IMR-90 (cell line): ENCODE measurements at regions not wholly inside any gene's neighbourhood (a gene's known extent, or its start where the extent isn't known, plus 50 kb on each side); places are given as distances from the start of the nearest gene placed in this dataset.

Source experiments
- ATAC-seq: fragments of 200-7000 bp; cut with Tn5 transposase; 2 replicates; pipeline ENCODE4 v1.9.1; 2020; ENCODE audit warnings: low read depth, mild to moderate bottlenecking, moderate library complexity
- BruUV-seq: library from RNA; stranded (reverse); fragments of 400-500 nt; replicated peaks from 2 replicates; lab custom pipeline; 2021; lab: Mats Ljungman, UMichigan
- CTCF ChIA-PET: fragments of 300-600 bp; formaldehyde crosslinking; extraction: SDS; loops from one replicate; lab custom pipeline; 2021; ENCODE audit warnings: antibody characterized with exemption; lab: Yijun Ruan, JAX
- POLR2A ChIA-PET: fragments of 300-600 bp; sonication (Branson Sonifier 250); formaldehyde crosslinking; loops from one replicate; lab custom pipeline; 2022; ENCODE audit warnings: antibody characterized with exemption; ENCODE audit not compliant: unreplicated experiment; lab: Charles Lee
- DNase-seq: peaks from one replicate; pipeline ENCODE4 v3.0.0; 2013
- H2AFZ ChIP-seq: replicated peaks from 2 replicates; pipeline ENCODE3; 2013; ENCODE audit warnings: low read length, mild to moderate bottlenecking; ENCODE audit not compliant: poor library complexity
- H2AK5ac ChIP-seq: 2 replicates; pipeline ENCODE4 v1.6.1; 2013; ENCODE audit warnings: low read depth, low read length, inconsistent platforms
- H2AK9ac ChIP-seq: replicated peaks from 2 replicates; pipeline ENCODE3; 2013; ENCODE audit warnings: mild to moderate bottlenecking, low read depth, low read length, moderate library complexity; ENCODE audit not compliant: poor library complexity
- H2BK120ac ChIP-seq: 2 replicates; pipeline ENCODE4 v1.6.1; 2013; ENCODE audit warnings: low read depth, low read length, inconsistent platforms
- H2BK15ac ChIP-seq: 3 replicates; pipeline ENCODE4 v1.6.1; 2013; ENCODE audit warnings: low read depth, low read length, inconsistent platforms
- H2BK20ac ChIP-seq: 2 replicates; pipeline ENCODE4 v1.6.1; 2013; ENCODE audit warnings: low read depth, mild to moderate bottlenecking, inconsistent platforms, low read length, moderate library complexity
- H2BK5ac ChIP-seq: 2 replicates; pipeline ENCODE4 v1.6.1; 2013; ENCODE audit warnings: mild to moderate bottlenecking, low read depth, low read length, inconsistent platforms; ENCODE audit not compliant: poor library complexity, severe bottlenecking
- H3K14ac ChIP-seq: replicated peaks from 2 replicates; pipeline ENCODE4 v1.6.1; 2013; ENCODE audit warnings: low read depth, low read length, inconsistent platforms
- H3K18ac ChIP-seq: 2 replicates; pipeline ENCODE4 v1.6.1; 2013; ENCODE audit warnings: low read depth, low read length, control low read depth
- H3K23ac ChIP-seq: 2 replicates; pipeline ENCODE4 v1.6.1; 2013; ENCODE audit warnings: low read depth, low read length, inconsistent platforms
- H3K27ac ChIP-seq: 2 replicates; pipeline ENCODE4 v1.5.1; 2013; ENCODE audit warnings: mild to moderate bottlenecking, control low read depth, low read length; ENCODE audit not compliant: insufficient read depth
- H3K27me3 ChIP-seq: 2 replicates; pipeline ENCODE4 v1.6.1; 2013; ENCODE audit warnings: low read length; ENCODE audit not compliant: control insufficient read depth, insufficient read depth
- H3K36me3 ChIP-seq: 2 replicates; pipeline ENCODE4 v1.6.1; 2013; ENCODE audit warnings: low read length, mixed read lengths; ENCODE audit not compliant: control insufficient read depth, insufficient read depth
- H3K4ac ChIP-seq: 2 replicates; pipeline ENCODE4 v1.6.1; 2013; ENCODE audit warnings: low read depth, low read length, inconsistent platforms
- H3K4me1 ChIP-seq: 2 replicates; pipeline ENCODE4 v1.6.1; 2013; ENCODE audit warnings: low read length, mixed read lengths; ENCODE audit not compliant: control insufficient read depth, insufficient read depth
- H3K4me2 ChIP-seq: 2 replicates; pipeline ENCODE4 v1.6.1; 2013; ENCODE audit warnings: low read depth, mild to moderate bottlenecking, control low read depth, low read length, moderate library complexity
- H3K4me3 ChIP-seq: 2 replicates; pipeline ENCODE4 v1.5.1; 2013; ENCODE audit warnings: low read depth, mild to moderate bottlenecking, control low read depth, low read length, moderate library complexity; ENCODE audit not compliant: insufficient read depth
- H3K56ac ChIP-seq: 2 replicates; pipeline ENCODE4 v1.6.1; 2013; ENCODE audit warnings: low read length, inconsistent platforms; ENCODE audit not compliant: insufficient read depth; ENCODE audit errors: extremely low read depth
- H3K79me1 ChIP-seq, 2 experiments: 2 replicates each; pipeline ENCODE4 v1.6.1; 2013; ENCODE audit warnings: low read length in 2 of 2, inconsistent platforms in 1 of 2, low read depth in 1 of 2
- H3K9ac ChIP-seq: 2 replicates; pipeline ENCODE4 v1.6.1; 2013; ENCODE audit warnings: low read depth, low read length, control low read depth
- H3K9me1 ChIP-seq: 2 replicates; pipeline ENCODE4 v1.6.1; 2013; ENCODE audit warnings: low read length, inconsistent platforms; ENCODE audit not compliant: insufficient read depth
- H3K9me3 ChIP-seq: 2 replicates; pipeline ENCODE4 v1.6.1; 2013; ENCODE audit warnings: low read length; ENCODE audit not compliant: control insufficient read depth, insufficient read depth
- H4K20me1 ChIP-seq: 2 replicates; pipeline ENCODE4 v1.6.1; 2013; ENCODE audit warnings: low read length, inconsistent platforms; ENCODE audit not compliant: insufficient read depth
- H4K5ac ChIP-seq: 2 replicates; pipeline ENCODE4 v1.6.1; 2013; ENCODE audit warnings: mild to moderate bottlenecking, low read depth, low read length, control low read depth
- H4K8ac ChIP-seq, 2 experiments: 2 replicates each; pipeline ENCODE4 v1.6.1; 2013; ENCODE audit warnings: low read depth in 2 of 2, low read length in 2 of 2, control low read depth in 1 of 2, inconsistent platforms in 1 of 2
- H4K91ac ChIP-seq: 2 replicates; pipeline ENCODE4 v1.6.1; 2013; ENCODE audit warnings: low read depth, low read length, inconsistent platforms; ENCODE audit not compliant: insufficient read depth
- BHLHE40 ChIP-seq: fragments of 150-350 bp; IDR thresholded peaks from 2 replicates; pipeline ENCODE4 v1.6.1; 2016; ENCODE audit warnings: mild to moderate bottlenecking, low read depth, low read length
- CEBPB ChIP-seq: IDR thresholded peaks from 2 replicates; pipeline ENCODE4 v1.6.1; 2012; ENCODE audit warnings: low read depth, low read length, improper control_type of control experiment
- CHD1 ChIP-seq: IDR thresholded peaks from 2 replicates; pipeline ENCODE4 v1.6.1; 2012; ENCODE audit warnings: low read depth, low read length, improper control_type of control experiment
- CTCF ChIP-seq: conservative IDR thresholded peaks from 2 replicates; pipeline ENCODE4 v1.5.1; 2012; ENCODE audit warnings: mild to moderate bottlenecking, low read depth, low read length, improper control_type of control experiment
- ELK1 ChIP-seq: fragments of 150-350 bp; IDR thresholded peaks from 2 replicates; pipeline ENCODE4 v1.6.1; 2016; ENCODE audit warnings: low read depth, mild to moderate bottlenecking, low read length, moderate library complexity, borderline replicate concordance
- FOS ChIP-seq: fragments of 150-350 bp; IDR thresholded peaks from 2 replicates; pipeline ENCODE4 v1.6.1; 2016; ENCODE audit warnings: low read depth, low read length
- MAFK ChIP-seq: IDR thresholded peaks from 2 replicates; pipeline ENCODE4 v1.6.1; 2012; ENCODE audit warnings: low read depth, low read length, improper control_type of control experiment
- MXI1 ChIP-seq: IDR thresholded peaks from 2 replicates; pipeline ENCODE4 v1.6.1; 2012; ENCODE audit warnings: low read depth, mild to moderate bottlenecking, low read length, moderate library complexity, borderline replicate concordance
- NFE2L2 ChIP-seq: fragments of 150-350 bp; IDR thresholded peaks from 2 replicates; pipeline ENCODE4 v1.6.1; 2016; ENCODE audit warnings: low read depth, mild to moderate bottlenecking, low read length
- POLR2A ChIP-seq: IDR thresholded peaks from 2 replicates; pipeline ENCODE4 v1.6.1; 2012; ENCODE audit warnings: mild to moderate bottlenecking, low read depth, low read length
- RAD21 ChIP-seq: IDR thresholded peaks from 2 replicates; pipeline ENCODE4 v1.6.1; 2012; ENCODE audit warnings: low read length, improper control_type of control experiment
- RCOR1 ChIP-seq: IDR thresholded peaks from 2 replicates; pipeline ENCODE4 v1.6.1; 2012; ENCODE audit warnings: mild to moderate bottlenecking, low read length, improper control_type of control experiment; ENCODE audit not compliant: insufficient replicate concordance
- SMC3 ChIP-seq: fragments of 150-350 bp; IDR thresholded peaks from 2 replicates; pipeline ENCODE4 v1.6.1; 2016; ENCODE audit warnings: low read depth, mild to moderate bottlenecking, antibody characterized with exemption, low read length, moderate library complexity
- USF2 ChIP-seq: fragments of 150-350 bp; IDR thresholded peaks from 2 replicates; pipeline ENCODE4 v1.6.1; 2017; ENCODE audit warnings: mild to moderate bottlenecking, antibody characterized with exemption, low read length, low read depth
- dilution Hi-C: fragments of 300-500 bp; cut with HindIII; formaldehyde crosslinking; loops from one replicate; pipeline ENCODE4 v1.14.3; 2018; ENCODE audit warnings: low sequenced_read_pairs; ENCODE audit not compliant: unreplicated experiment
- in situ Hi-C: fragments of 300-500 bp; cut with MboI; formaldehyde crosslinking; loops from 3 replicates; pipeline ENCODE4 v1.14.3; 2019; ENCODE audit warnings: low sequenced_read_pairs, inconsistent platforms, mixed read lengths
- intact Hi-C: fragments of 100-400 bp; cut with micrococcal nuclease; formaldehyde crosslinking; loops from 2 replicates; pipeline ENCODE4 v1.10.0; 2022

GRCh38 chr14:37977481-37977880 lies 230.2 kb upstream of the SSTR1 start:
- Histone ChIP-seq H2BK20ac (no peak overlapping the region), H4K20me1 (no peaks in the 10 kb centered on the region), H3K4me3 (no peak overlapping the region), H2AFZ (no peak overlapping the region), H4K91ac (no peak overlapping the region), H3K79me1 (no peaks in the 10 kb centered on the region), H2AK5ac (no peak overlapping the region), H3K56ac (no peak overlapping the region), H2BK5ac (no peak overlapping the region), H3K4me1 (no peaks in the 10 kb centered on the region), H3K23ac (no peak overlapping the region), H3K27ac (no peak overlapping the region), H3K4ac (no peak overlapping the region), H3K9me1 (no peaks in the 10 kb centered on the region), H3K18ac (no peak overlapping the region), H3K36me3 (no peaks in the 10 kb centered on the region), H2AK9ac (no peak overlapping the region), H3K27me3 (no peaks in the 10 kb centered on the region), H3K4me2 (no peak overlapping the region), H2BK15ac (no peak overlapping the region), H3K9me3 (peaks cover 4% of the 10 kb centered on the region; the same call in 1 of the 2 replicates), H4K8ac (no peak overlapping the region), H2BK120ac (no peak overlapping the region), H4K5ac (no peak overlapping the region), H3K9ac (no peak overlapping the region), H3K14ac (no peak overlapping the region)
- CTCF ChIA-PET, result interaction anchor here (0.6 kb wide), 1 partner anchor 73 kb away, joined by 3 read pairs; no protein-coding TSS in a partner anchor
- ATAC-seq, result no peak
- POLR2A ChIA-PET, result no interaction called here
- no TSS peak for BruUV-seq
- no peak for DNase-seq
- in situ Hi-C loops, result no loop called here
- intact Hi-C loops, result no loop called here
- dilution Hi-C loops, result no loop called here
- no peak for TF ChIP-seq FOS
- TF ChIP-seq CEBPB, result no peak
- TF ChIP-seq MXI1, result no peak
- TF ChIP-seq RCOR1, result no peak
- no peak for TF ChIP-seq CTCF
- no peak for TF ChIP-seq USF2
- TF ChIP-seq ELK1, result no peak
- TF ChIP-seq NFE2L2, result no peak
- TF ChIP-seq RAD21, result no peak
- TF ChIP-seq MAFK, result no peak
- no peak for TF ChIP-seq CHD1
- TF ChIP-seq SMC3, result no peak
- no peak for TF ChIP-seq BHLHE40
- TF ChIP-seq POLR2A, result no peak
